AG04450 (cell line): ENCODE measurements at regions not wholly inside any gene's neighbourhood (a gene's known extent, or its start where the extent isn't known, plus 50 kb on each side); places are given as distances from the start of the nearest gene placed in this dataset.

ENCODE experiments used
- CTCF ChIA-PET: fragments of 300-600, 350-600 bp; formaldehyde crosslinking; extraction: SDS; loops from one replicate; lab custom pipeline; 2022; ENCODE audit warnings: antibody characterized with exemption, inconsistent platforms; lab: Charles Lee
- POLR2A ChIA-PET: fragments of 350-600 bp; formaldehyde crosslinking; extraction: SDS; loops from one replicate; lab custom pipeline; 2021; ENCODE audit warnings: antibody characterized with exemption, inconsistent platforms; lab: Yijun Ruan, JAX
- DNase-seq: peaks from one replicate; pipeline ENCODE4 v3.0.0-alpha.2; 2011; ENCODE audit warnings: low read depth, low spot score
- H3K27ac ChIP-seq: one replicate; pipeline ENCODE4 v1.5.1; 2012; ENCODE audit warnings: low read depth, low read length, control low read depth
- H3K27me3 ChIP-seq: one replicate; pipeline ENCODE4 v1.6.0; 2012; ENCODE audit warnings: low read length; ENCODE audit not compliant: control insufficient read depth, insufficient read depth
- H3K4me3 ChIP-seq: 2 replicates; pipeline ENCODE4 v1.5.1; 2011; ENCODE audit warnings: mild to moderate bottlenecking, low read depth, low read length, control low read depth
- H3K9me3 ChIP-seq: 2 replicates; pipeline ENCODE4 v1.5.1; 2012; ENCODE audit warnings: low read length; ENCODE audit not compliant: control insufficient read depth, insufficient read depth
- CTCF ChIP-seq: IDR thresholded peaks from 2 replicates; pipeline ENCODE4 v1.5.1; 2011; ENCODE audit warnings: low read depth, low read length, control low read depth, inconsistent platforms

GRCh38 chr7:53246957-53247356, 211.5 kb downstream of the POM121L12 start:
- POLR2A ChIA-PET, result no interaction called here
- Histone ChIP-seq H3K9me3 (peaks cover 12% of the 10 kb centered on the region), H3K27me3 (no peaks in the 10 kb centered on the region), H3K4me3 (no peak overlapping the region), H3K27ac (no peak overlapping the region)
- TF ChIP-seq CTCF, result no peak
- no peak for DNase-seq
- CTCF ChIA-PET, result no interaction called here

GRCh38 chr7:53252539-53252938, 217.1 kb downstream of the POM121L12 start:
- no peak for DNase-seq
- Histone ChIP-seq H3K27me3 (no peaks in the 10 kb centered on the region), H3K4me3 (no peak overlapping the region), H3K9me3 (peaks cover 13% of the 10 kb centered on the region), H3K27ac (no peak overlapping the region)
- ChIA-PET POLR2A (no interaction called here), CTCF (no interaction called here)
- no peak for TF ChIP-seq CTCF

GRCh38 chr7:53272081-53272480, 236.6 kb downstream of the POM121L12 start:
- Histone ChIP-seq H3K27ac (no peak overlapping the region), H3K4me3 (no peak overlapping the region), H3K27me3 (no peaks in the 10 kb centered on the region), H3K9me3 (peaks cover 13% of the 10 kb centered on the region; the same call in 1 of the 2 replicates)
- POLR2A ChIA-PET, result no interaction called here
- CTCF ChIA-PET, result no interaction called here
- TF ChIP-seq CTCF, result no peak
- DNase-seq, result no peak

- POLR2A ChIA-PET, result no interaction called here
- Histone ChIP-seq H3K9me3 (peaks cover 5% of the 10 kb centered on the region; the same call in 1 of the 2 replicates), H3K27me3 (no peaks in the 10 kb centered on the region), H3K4me3 (no peak overlapping the region), H3K27ac (no peak overlapping the region)
- no peak for TF ChIP-seq CTCF
- DNase-seq, result no peak
- CTCF ChIA-PET, result no interaction called here
Observed at GRCh38 chr7:53281312-53281711, 245.9 kb downstream of the POM121L12 start.

GRCh38 chr7:53292341-53292740, 256.9 kb downstream of the POM121L12 start:
- Histone ChIP-seq H3K4me3 (no peak overlapping the region), H3K27me3 (no peaks in the 10 kb centered on the region), H3K9me3 (peaks cover 24% of the 10 kb centered on the region), H3K27ac (no peak overlapping the region)
- no peak for DNase-seq
- TF ChIP-seq CTCF, result no peak
- ChIA-PET POLR2A (no interaction called here), CTCF (no interaction called here)
